GM13977 (cell line): ENCODE measurements at regions not wholly inside any gene's neighbourhood (a gene's known extent, or its start where the extent isn't known, plus 50 kb on each side); places are given as distances from the start of the nearest gene placed in this dataset.

Experiments used
- DNase-seq: peaks from one replicate; pipeline ENCODE4 v3.0.0; 2012; ENCODE audit warnings: low spot score
- CTCF ChIP-seq: IDR thresholded peaks from 2 replicates; pipeline ENCODE4 v1.5.1; 2012; ENCODE audit warnings: mild to moderate bottlenecking, control low read depth; ENCODE audit not compliant: insufficient read depth; ENCODE audit errors: extremely low read depth, missing control alignments
- in situ Hi-C: fragments of 300-500 bp; cut with MboI; formaldehyde crosslinking; loops from one replicate; pipeline ENCODE4 v1.12.0; 2022; ENCODE audit warnings: low sequenced_read_pairs, low pct_unique_long_range_greater_than_20kb, mixed read lengths, inconsistent platforms; ENCODE audit not compliant: unreplicated experiment

GRCh38 chr1:228898582-228898992, 163.3 kb downstream of the RHOU start:
- in situ Hi-C loops, result no loop called here

GRCh38 chr1:228899421-228899956, 164.2 kb downstream of the RHOU start:
- no peak for TF ChIP-seq CTCF
- in situ Hi-C loops, result no loop called here
- no peak for DNase-seq

More at GRCh38 chr1:228898582-228898992, 163.3 kb downstream of the RHOU start:
- peak; percentile 65 for DNase-seq
- TF ChIP-seq CTCF, result no peak

GRCh38 chr1:228900099-228900885, 165.0 kb downstream of the RHOU start:
- TF ChIP-seq CTCF, result no peak
- DNase-seq, result no peak
- in situ Hi-C loops, result no loop called here

- in situ Hi-C loops, result no loop called here
- DNase-seq, result no peak
- TF ChIP-seq CTCF, result no peak
Measured at GRCh38 chr1:228900886-228901392, 165.7 kb downstream of the RHOU start.

GRCh38 chr1:228901936-228902681, 166.8 kb downstream of the RHOU start:
- no peak for TF ChIP-seq CTCF
- in situ Hi-C loops, result no loop called here
- DNase-seq, result no peak

- DNase-seq, result no peak
- in situ Hi-C loops, result no loop called here
- TF ChIP-seq CTCF, result no peak
Measured at GRCh38 chr1:228902781-228903433, 167.6 kb downstream of the RHOU start.
